OCI-LY7 (cell line): ENCODE measurements at regions not wholly inside any gene's neighbourhood (a gene's known extent, or its start where the extent isn't known, plus 50 kb on each side); places are given as distances from the start of the nearest gene placed in this dataset.

Experiments
- CTCF ChIP-seq: fragments of 200-600 bp; sonication (generic); conservative IDR thresholded peaks from 2 replicates; pipeline ENCODE4 v1.5.1; 2014; ENCODE audit warnings: mild to moderate bottlenecking, antibody characterized with exemption, low read length, moderate library complexity, mixed read lengths
- EZH2phosphoT487 ChIP-seq: fragments of 200-600 bp; sonication (generic); IDR thresholded peaks from 2 replicates; pipeline ENCODE4 v1.6.1; 2018; ENCODE audit warnings: low read depth, borderline replicate concordance, mild to moderate bottlenecking, mixed run types, antibody characterized with exemption, low read length, moderate library complexity, mixed read lengths

DNA sequence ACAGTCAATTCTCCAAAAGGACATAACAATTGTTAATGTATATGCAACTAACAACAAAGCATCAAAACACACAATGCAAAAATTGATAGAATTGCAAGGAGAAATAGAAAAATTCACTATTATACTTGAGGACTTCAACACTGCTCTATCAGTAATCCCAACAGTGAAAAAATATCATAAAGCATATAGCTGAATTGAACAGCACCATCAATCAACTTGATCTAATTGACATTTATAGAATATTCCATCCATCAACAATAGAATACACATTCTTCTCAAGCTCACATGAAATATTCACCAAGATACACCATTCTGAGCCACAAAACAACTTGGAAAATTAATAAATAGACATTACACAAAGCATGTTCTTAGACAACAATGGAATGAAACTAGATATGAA lies 60.1 kb upstream of the ASXL3 start:
- TF ChIP-seq CTCF = no peak
- TF ChIP-seq EZH2phosphoT487 = no peak
